ENCODE measurements at regions not wholly inside any gene's neighbourhood (a gene's known extent, or its start where the extent isn't known, plus 50 kb on each side); places are given as distances from the start of the nearest gene placed in this dataset.

GRCh38 chr4:52343595-52343994, 292.5 kb downstream of the SPATA18 start:
- no peak for TF ChIP-seq CTCF (IDR thresholded peaks at IDR 0.05; ENCODE audit: low read length)
- no peak for TF ChIP-seq EZH2 (optimal IDR thresholded peaks at IDR 0.05; ENCODE audit: low read depth, low read length)
